HT1080 (cell line): ENCODE measurements at regions not wholly inside any gene's neighbourhood (a gene's known extent, or its start where the extent isn't known, plus 50 kb on each side); places are given as distances from the start of the nearest gene placed in this dataset.
A peak's percentile ranks its signal among the peaks of the same experiment; 100 is the strongest.

ENCODE experiments used
- DNase-seq: peaks from one replicate; pipeline ENCODE4 v3.0.0-alpha.2; 2015; ENCODE audit warnings: low read depth

GRCh38 chr7:25391961-25392587 lies 163.8 kb upstream of the NPVF start:
- DNase-seq, result no peak

- no peak for DNase-seq
Measured at GRCh38 chr7:25392588-25393338, 164.5 kb upstream of the NPVF start.

GRCh38 chr7:25395976-25396375 lies 167.7 kb upstream of the NPVF start:
- no peak for DNase-seq

- DNase-seq, result no peak
Measured at GRCh38 chr7:25396668-25397067, 168.4 kb upstream of the NPVF start.

- no peak for DNase-seq
Measured at GRCh38 chr7:25398418-25398817, 170.1 kb upstream of the NPVF start.

GRCh38 chr7:25399000-25399750 lies 170.9 kb upstream of the NPVF start:
- no peak for DNase-seq

GRCh38 chr7:25402532-25402931 lies 174.2 kb upstream of the NPVF start:
- DNase-seq, result peak; percentile 29

- DNase-seq, result no peak
Measured at GRCh38 chr7:25405736-25406135, 177.4 kb upstream of the NPVF start.

GRCh38 chr7:25407053-25407452 lies 178.8 kb upstream of the NPVF start:
- no peak for DNase-seq

- no peak for DNase-seq
Measured at GRCh38 chr7:25408012-25408687, 179.9 kb upstream of the NPVF start.

- DNase-seq, result no peak
Measured at GRCh38 chr7:25408876-25409275, 180.6 kb upstream of the NPVF start.

GRCh38 chr7:25409897-25410636 lies 181.8 kb upstream of the NPVF start:
- DNase-seq, result no peak

GRCh38 chr7:25420771-25421170 lies 192.5 kb upstream of the NPVF start:
- no peak for DNase-seq

GRCh38 chr7:25424113-25424512 lies 195.8 kb upstream of the NPVF start:
- DNase-seq, result no peak

GRCh38 chr7:25424855-25425254 lies 196.6 kb upstream of the NPVF start:
- DNase-seq, result no peak

GRCh38 chr7:25427721-25428120 lies 199.4 kb upstream of the NPVF start:
- DNase-seq, result no peak

- DNase-seq, result no peak
Measured at GRCh38 chr7:25429731-25430130, 201.4 kb upstream of the NPVF start.

- DNase-seq, result no peak
Measured at GRCh38 chr7:25430200-25430931, 202.1 kb upstream of the NPVF start.

GRCh38 chr7:25431956-25432450 lies 203.7 kb upstream of the NPVF start:
- DNase-seq, result no peak

- DNase-seq, result no peak
Measured at GRCh38 chr7:25432807-25433206, 204.5 kb upstream of the NPVF start.
